ENCODE measurements at regions not wholly inside any gene's neighbourhood (a gene's known extent, or its start where the extent isn't known, plus 50 kb on each side); places are given as distances from the start of the nearest gene placed in this dataset.

DNA sequence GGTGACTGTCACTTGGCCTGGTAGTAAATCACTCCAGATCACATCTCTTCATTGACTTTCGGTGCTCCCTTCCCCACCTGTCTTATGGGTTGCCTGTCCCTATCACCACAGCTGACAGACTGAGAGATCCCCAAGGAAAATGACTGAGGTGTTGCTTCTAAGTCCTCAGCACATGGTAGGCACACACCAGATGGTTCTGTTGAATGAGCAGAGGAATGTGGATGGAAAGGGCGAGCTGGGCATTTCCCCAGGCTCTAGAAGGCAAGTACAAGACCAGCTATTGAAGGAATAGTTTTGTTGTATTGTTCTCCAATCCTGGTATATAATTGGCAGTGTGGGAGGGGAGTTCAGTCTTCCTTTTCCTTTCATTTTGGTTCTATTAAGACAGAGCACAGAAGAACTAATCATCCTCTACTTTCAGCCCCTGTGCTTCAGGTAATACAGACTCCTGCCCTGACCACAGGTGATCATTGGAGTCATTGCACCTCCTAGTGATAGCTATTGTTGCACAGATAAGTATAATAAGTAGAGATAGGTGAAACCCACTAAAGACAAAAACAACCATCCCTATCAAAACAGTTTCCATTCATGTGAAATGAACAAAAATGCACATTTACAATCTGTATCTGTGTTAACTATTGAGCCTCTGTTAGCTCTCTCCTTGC is 158.6 kb downstream of the TRAM1L1 start:
- Histone ChIP-seq H3K27ac (ENCODE audit: insufficient read depth, low read depth, low read length, poor library complexity, severe bottlenecking) (no peak overlapping the region), H3K4me3 (ENCODE audit: insufficient read depth, low read depth, low read length) (no peak overlapping the region), H3K9me3 (ENCODE audit: control insufficient read depth, low read length) (no peaks in the 10 kb centered on the region), H3K27me3 (ENCODE audit: control insufficient read depth, insufficient read depth, low read length, poor library complexity, severe bottlenecking) (no peaks in the 10 kb centered on the region), H3K36me3 (ENCODE audit: control insufficient read depth, insufficient read depth, low read length) (no peaks in the 10 kb centered on the region), H3K4me1 (ENCODE audit: control insufficient read depth, insufficient read depth, low read length) (no peaks in the 10 kb centered on the region)
- WGBS, 2 experiments: 91 to 92% methylated on average over 2 of the region's 2 CpGs

DNA sequence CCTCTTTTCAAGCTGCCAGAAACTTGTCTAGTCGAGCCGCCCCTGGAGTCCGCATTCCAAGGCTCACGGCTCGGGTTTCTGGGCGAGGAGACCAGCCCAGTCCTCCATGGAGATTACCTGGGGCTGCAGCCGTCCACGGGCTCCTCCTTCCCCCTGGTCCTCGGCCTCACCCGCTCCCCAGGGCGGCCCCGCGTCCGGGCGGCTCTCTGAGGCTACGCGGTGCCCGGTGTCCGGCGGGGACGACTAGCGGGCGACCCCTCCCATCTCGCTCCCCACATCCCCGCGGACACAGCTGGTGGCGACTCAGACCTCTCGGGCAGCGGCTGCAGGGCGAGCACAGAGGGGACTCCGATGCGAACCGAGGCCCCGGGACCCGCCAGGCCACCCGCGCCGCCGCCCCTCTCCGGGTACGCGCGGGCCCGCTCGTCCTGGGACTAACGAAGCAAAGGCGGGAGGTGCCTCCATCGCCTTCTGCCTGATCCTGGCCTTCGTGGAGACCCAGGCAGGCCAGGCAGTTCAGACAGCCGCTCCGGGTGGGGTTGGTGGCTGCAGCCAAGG is 159.4 kb downstream of the TRAM1L1 start:
- H3K9me3 ChIP-seq (ENCODE audit: control insufficient read depth, low read length): no peaks in the 10 kb centered on the region
- no peak overlapping the region for H3K27ac ChIP-seq (ENCODE audit: insufficient read depth, low read depth, low read length, poor library complexity, severe bottlenecking)
- H3K27me3 ChIP-seq (ENCODE audit: control insufficient read depth, insufficient read depth, low read length, poor library complexity, severe bottlenecking): no peaks in the 10 kb centered on the region
- peak overlapping the region; percentile 56 for H3K4me3 ChIP-seq (ENCODE audit: insufficient read depth, low read depth, low read length)
- 1 to 2% methylated on average over 51 of the region's 51 CpGs for WGBS, 2 experiments
- no peaks in the 10 kb centered on the region for H3K4me1 ChIP-seq (ENCODE audit: control insufficient read depth, insufficient read depth, low read length)
- no peaks in the 10 kb centered on the region for H3K36me3 ChIP-seq (ENCODE audit: control insufficient read depth, insufficient read depth, low read length)

DNA sequence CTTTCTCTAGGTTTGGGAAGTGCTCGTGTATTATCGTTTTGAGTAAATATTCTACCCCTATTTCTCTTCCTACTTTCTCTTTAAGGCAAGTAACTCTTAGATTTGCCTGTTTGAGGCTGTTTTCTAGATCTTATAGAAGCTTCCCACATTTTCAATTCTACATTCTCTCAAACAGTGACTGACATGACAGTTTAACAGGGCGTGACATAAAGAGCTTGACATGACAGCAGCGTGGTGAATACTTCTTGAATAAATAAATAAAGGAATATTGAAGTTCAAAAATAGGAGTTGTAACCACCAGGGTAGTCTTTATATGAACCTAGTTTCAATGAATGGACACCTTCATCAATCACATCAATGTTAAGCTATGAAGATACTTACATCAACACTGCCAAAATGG is 162.0 kb downstream of the TRAM1L1 start:
- WGBS, 2 experiments: 87 to 100% methylated on average over 2 to 4 of the region's 4 CpGs
- Histone ChIP-seq H3K36me3 (ENCODE audit: control insufficient read depth, insufficient read depth, low read length) (no peaks in the 10 kb centered on the region), H3K27ac (ENCODE audit: insufficient read depth, low read depth, low read length, poor library complexity, severe bottlenecking) (no peak overlapping the region), H3K4me1 (ENCODE audit: control insufficient read depth, insufficient read depth, low read length) (no peaks in the 10 kb centered on the region), H3K27me3 (ENCODE audit: control insufficient read depth, insufficient read depth, low read length, poor library complexity, severe bottlenecking) (no peaks in the 10 kb centered on the region), H3K4me3 (ENCODE audit: insufficient read depth, low read depth, low read length) (no peak overlapping the region), H3K9me3 (ENCODE audit: control insufficient read depth, low read length) (no peaks in the 10 kb centered on the region)

DNA sequence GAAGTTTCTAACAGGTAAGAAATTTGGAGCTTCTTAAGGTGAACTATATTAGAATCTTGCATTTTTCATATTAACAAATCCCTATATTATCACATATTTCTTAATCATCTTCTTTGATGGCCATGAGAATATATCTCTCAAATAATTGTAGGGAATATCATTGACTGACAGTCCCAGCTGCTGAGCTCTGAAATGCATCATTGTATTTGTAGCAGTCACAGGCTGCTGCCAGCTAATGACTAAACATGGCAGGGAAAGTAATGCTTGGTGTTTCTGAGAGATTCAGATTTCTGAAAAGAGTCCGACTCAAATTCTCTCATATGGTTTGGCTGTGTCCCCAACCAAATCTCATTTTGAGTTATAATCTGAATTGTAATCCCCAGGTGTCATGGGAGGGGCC is 171.9 kb downstream of the TRAM1L1 start:
- H3K9me3 ChIP-seq (ENCODE audit: control insufficient read depth, low read length): no peaks in the 10 kb centered on the region
- WGBS, 2 experiments: 94 to 100% methylated on average over 1 of the region's 1 CpG
- H3K36me3 ChIP-seq (ENCODE audit: control insufficient read depth, insufficient read depth, low read length): no peaks in the 10 kb centered on the region
- no peaks in the 10 kb centered on the region for H3K4me1 ChIP-seq (ENCODE audit: control insufficient read depth, insufficient read depth, low read length)
- H3K27ac ChIP-seq (ENCODE audit: insufficient read depth, low read depth, low read length, poor library complexity, severe bottlenecking): no peak overlapping the region
- no peaks in the 10 kb centered on the region for H3K27me3 ChIP-seq (ENCODE audit: control insufficient read depth, insufficient read depth, low read length, poor library complexity, severe bottlenecking)
- H3K4me3 ChIP-seq (ENCODE audit: insufficient read depth, low read depth, low read length): no peak overlapping the region

DNA sequence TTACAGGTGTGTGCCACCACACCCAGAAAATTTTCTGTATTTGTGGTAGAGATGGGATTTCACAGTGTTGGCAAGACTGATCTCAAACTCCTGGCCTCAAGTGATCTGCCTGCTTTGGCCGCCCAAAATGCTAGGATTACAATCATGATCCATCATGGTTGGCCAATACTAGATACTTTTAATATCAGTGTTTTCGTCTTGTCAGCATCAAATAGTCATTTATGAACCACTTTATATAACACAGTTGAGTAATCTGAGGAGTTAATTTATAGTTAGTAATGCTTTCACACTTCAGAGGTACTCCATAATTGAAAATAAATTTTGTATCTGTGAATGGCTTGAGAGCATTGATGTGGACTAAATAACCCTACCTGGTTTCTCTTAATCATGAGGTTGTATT is 178.6 kb downstream of the TRAM1L1 start:
- no peaks in the 10 kb centered on the region for H3K9me3 ChIP-seq (ENCODE audit: control insufficient read depth, low read length)
- no peak overlapping the region for H3K4me3 ChIP-seq (ENCODE audit: insufficient read depth, low read depth, low read length)
- no peaks in the 10 kb centered on the region for H3K4me1 ChIP-seq (ENCODE audit: control insufficient read depth, insufficient read depth, low read length)
- whole genome bisulfite sequencing, 2 experiments: 90 to 100% methylated on average over 1 to 2 of the region's 2 CpGs
- no peaks in the 10 kb centered on the region for H3K27me3 ChIP-seq (ENCODE audit: control insufficient read depth, insufficient read depth, low read length, poor library complexity, severe bottlenecking)
- H3K27ac ChIP-seq (ENCODE audit: insufficient read depth, low read depth, low read length, poor library complexity, severe bottlenecking): no peak overlapping the region
- H3K36me3 ChIP-seq (ENCODE audit: control insufficient read depth, insufficient read depth, low read length): no peaks in the 10 kb centered on the region

DNA sequence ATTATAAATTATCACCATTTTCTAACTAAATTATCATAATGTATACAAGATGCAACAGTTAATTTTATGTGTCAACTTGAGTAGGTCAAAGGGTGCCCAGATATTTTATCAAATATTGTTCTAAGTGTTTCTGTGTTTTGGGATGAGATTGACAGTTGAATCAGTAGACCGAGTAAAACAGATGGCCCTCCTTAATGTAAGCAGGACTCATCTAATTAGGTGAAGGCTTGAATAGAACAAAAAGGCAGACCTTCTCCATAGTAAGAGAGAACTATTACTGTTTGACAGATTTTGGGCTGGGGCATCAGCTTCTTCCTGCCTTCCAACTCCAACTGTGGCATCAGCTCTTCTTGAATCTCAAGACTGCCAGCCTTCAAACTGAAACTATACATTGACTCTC is 185.8 kb downstream of the TRAM1L1 start:
- 78 to 89% methylated on average over 1 of the region's 1 CpG for WGBS, 2 experiments
- Histone ChIP-seq H3K36me3 (ENCODE audit: control insufficient read depth, insufficient read depth, low read length) (no peaks in the 10 kb centered on the region), H3K4me3 (ENCODE audit: insufficient read depth, low read depth, low read length) (no peak overlapping the region), H3K9me3 (ENCODE audit: control insufficient read depth, low read length) (no peaks in the 10 kb centered on the region), H3K27ac (ENCODE audit: insufficient read depth, low read depth, low read length, poor library complexity, severe bottlenecking) (no peak overlapping the region), H3K27me3 (ENCODE audit: control insufficient read depth, insufficient read depth, low read length, poor library complexity, severe bottlenecking) (no peaks in the 10 kb centered on the region), H3K4me1 (ENCODE audit: control insufficient read depth, insufficient read depth, low read length) (no peaks in the 10 kb centered on the region)

DNA sequence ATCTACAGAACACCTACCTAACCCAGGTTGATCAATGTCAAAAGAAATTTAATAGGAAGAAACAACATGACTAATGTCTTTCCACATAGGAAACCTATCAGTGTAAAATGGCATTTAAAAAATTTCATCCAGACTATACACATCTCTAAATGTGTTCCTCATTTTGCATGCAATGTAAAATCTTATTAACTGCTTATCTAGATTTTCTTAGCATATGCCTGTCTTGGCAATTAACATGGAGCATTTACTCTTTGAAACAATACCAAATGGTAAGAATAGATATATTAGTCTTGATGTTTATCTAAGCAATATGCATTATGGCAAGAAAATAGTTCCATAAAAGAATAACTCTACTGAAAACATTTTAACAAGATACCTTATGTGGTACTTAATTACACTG is 199.8 kb downstream of the TRAM1L1 start:
- Histone ChIP-seq H3K4me3 (ENCODE audit: insufficient read depth, low read depth, low read length) (no peak overlapping the region), H3K9me3 (ENCODE audit: control insufficient read depth, low read length) (no peaks in the 10 kb centered on the region), H3K27ac (ENCODE audit: insufficient read depth, low read depth, low read length, poor library complexity, severe bottlenecking) (no peak overlapping the region), H3K36me3 (ENCODE audit: control insufficient read depth, insufficient read depth, low read length) (no peaks in the 10 kb centered on the region), H3K27me3 (ENCODE audit: control insufficient read depth, insufficient read depth, low read length, poor library complexity, severe bottlenecking) (no peaks in the 10 kb centered on the region), H3K4me1 (ENCODE audit: control insufficient read depth, insufficient read depth, low read length) (no peaks in the 10 kb centered on the region)

DNA sequence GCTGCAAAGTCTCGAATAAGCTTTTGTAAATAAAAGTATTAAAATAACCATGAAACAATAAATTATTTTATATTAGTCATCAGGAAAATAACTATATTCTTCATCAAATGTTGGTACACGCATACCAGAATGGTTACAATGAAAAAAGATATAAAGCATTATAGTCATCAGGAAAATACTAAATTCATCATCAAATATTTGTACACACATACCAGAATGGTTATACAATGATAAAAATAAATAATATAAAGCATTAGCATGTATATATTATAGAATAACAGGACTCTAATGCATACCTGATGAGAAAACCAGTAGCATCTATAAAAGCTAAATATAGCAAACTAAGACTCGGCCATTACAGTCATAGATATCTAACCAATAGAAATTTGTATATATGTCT is 202.9 kb downstream of the TRAM1L1 start:
- no peak overlapping the region for H3K4me3 ChIP-seq (ENCODE audit: insufficient read depth, low read depth, low read length)
- WGBS, 2 experiments: 89% methylated on average over 1 of the region's 3 CpGs; no CpG with 5 or more reads in 1 of the 2 experiments
- no peak overlapping the region for H3K27ac ChIP-seq (ENCODE audit: insufficient read depth, low read depth, low read length, poor library complexity, severe bottlenecking)
- no peaks in the 10 kb centered on the region for H3K9me3 ChIP-seq (ENCODE audit: control insufficient read depth, low read length)
- H3K27me3 ChIP-seq (ENCODE audit: control insufficient read depth, insufficient read depth, low read length, poor library complexity, severe bottlenecking): no peaks in the 10 kb centered on the region
- no peaks in the 10 kb centered on the region for H3K36me3 ChIP-seq (ENCODE audit: control insufficient read depth, insufficient read depth, low read length)
- H3K4me1 ChIP-seq (ENCODE audit: control insufficient read depth, insufficient read depth, low read length): no peaks in the 10 kb centered on the region

DNA sequence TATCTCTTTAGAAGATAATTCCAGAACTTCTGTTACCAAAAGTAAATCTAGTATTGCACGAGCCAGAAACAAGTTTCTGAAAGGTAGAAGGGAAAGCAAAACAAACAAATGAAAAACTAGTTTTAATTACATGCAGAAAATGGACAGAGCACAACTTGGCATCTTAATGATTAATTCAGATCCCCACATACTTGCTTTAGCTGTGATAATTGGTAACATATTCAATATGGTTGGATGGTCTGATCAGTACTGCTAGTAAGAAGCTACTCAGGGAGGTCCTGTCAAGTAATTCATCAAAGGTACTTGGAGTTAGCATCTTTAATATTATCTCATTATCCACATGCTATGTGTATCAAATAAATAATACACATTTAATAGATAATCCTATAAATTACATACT is 204.3 kb downstream of the TRAM1L1 start:
- Histone ChIP-seq H3K4me3 (ENCODE audit: insufficient read depth, low read depth, low read length) (no peak overlapping the region), H3K9me3 (ENCODE audit: control insufficient read depth, low read length) (no peaks in the 10 kb centered on the region), H3K4me1 (ENCODE audit: control insufficient read depth, insufficient read depth, low read length) (no peaks in the 10 kb centered on the region), H3K36me3 (ENCODE audit: control insufficient read depth, insufficient read depth, low read length) (no peaks in the 10 kb centered on the region), H3K27ac (ENCODE audit: insufficient read depth, low read depth, low read length, poor library complexity, severe bottlenecking) (no peak overlapping the region), H3K27me3 (ENCODE audit: control insufficient read depth, insufficient read depth, low read length, poor library complexity, severe bottlenecking) (no peaks in the 10 kb centered on the region)
- 92% methylated on average over 1 of the region's 1 CpG; no CpG with 5 or more reads in 1 of the 2 experiments for WGBS, 2 experiments

DNA sequence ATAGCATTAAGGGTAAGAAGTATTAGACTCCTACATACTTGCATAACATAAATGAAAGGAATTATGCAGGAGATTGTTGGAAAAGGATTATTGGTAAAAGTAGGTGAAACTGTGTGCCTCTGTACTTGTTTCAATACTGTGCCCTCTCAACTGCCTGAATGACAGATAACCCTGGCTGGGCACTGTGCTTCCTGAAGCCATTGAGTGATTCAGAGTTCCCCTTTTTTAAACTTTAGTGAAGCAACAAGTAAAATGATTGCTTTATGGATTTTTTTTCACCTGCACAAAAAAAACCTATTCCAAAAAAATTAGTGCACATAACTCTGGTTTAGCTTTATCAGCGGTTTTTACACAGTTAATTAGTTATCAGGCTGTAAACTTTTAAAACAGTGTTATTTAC is 204.8 kb downstream of the TRAM1L1 start:
- H3K9me3 ChIP-seq (ENCODE audit: control insufficient read depth, low read length): no peaks in the 10 kb centered on the region
- no peak overlapping the region for H3K4me3 ChIP-seq (ENCODE audit: insufficient read depth, low read depth, low read length)
- H3K27me3 ChIP-seq (ENCODE audit: control insufficient read depth, insufficient read depth, low read length, poor library complexity, severe bottlenecking): no peaks in the 10 kb centered on the region
- no peak overlapping the region for H3K27ac ChIP-seq (ENCODE audit: insufficient read depth, low read depth, low read length, poor library complexity, severe bottlenecking)
- H3K36me3 ChIP-seq (ENCODE audit: control insufficient read depth, insufficient read depth, low read length): no peaks in the 10 kb centered on the region
- WGBS, 2 experiments: 80% methylated on average over 1 of the region's 1 CpG; no CpG with 5 or more reads in 1 of the 2 experiments
- H3K4me1 ChIP-seq (ENCODE audit: control insufficient read depth, insufficient read depth, low read length): no peaks in the 10 kb centered on the region

All from ectodermal cell (in vitro differentiated cells).